ENCODE measurements at regions not wholly inside any gene's neighbourhood (a gene's known extent, or its start where the extent isn't known, plus 50 kb on each side); places are given as distances from the start of the nearest gene placed in this dataset.

GRCh38 chr2:13000664-13001363, 284.1 kb downstream of the TRIB2 start:
- Histone ChIP-seq H3K79me2 (ENCODE audit: control insufficient read depth, insufficient read depth, low read length) (no peaks in the 10 kb centered on the region), H3K27ac (ENCODE audit: insufficient read depth, low read depth, low read length) (no peak overlapping the region), H3K36me3 (ENCODE audit: control insufficient read depth in 2 of 2, extremely low read depth in 1 of 2, insufficient read depth in 2 of 2, low read length in 2 of 2) (no peaks in the 10 kb centered on the region), H3K4me1 (ENCODE audit: control insufficient read depth, extremely low read depth, insufficient read depth, low read length) (peaks cover 18% of the 10 kb centered on the region), H2AFZ (ENCODE audit: low read depth, low read length) (peak overlapping the region; percentile 68), H3K4me2 (ENCODE audit: insufficient read depth, low read length) (no peak overlapping the region), H3K9me3 (replicated peaks; ENCODE audit: control insufficient read depth, insufficient read depth, low read length) (no peaks in the 10 kb centered on the region), H3K4me3 (replicated peaks in 1 of 3; ENCODE audit: insufficient read depth in 1 of 3, low read depth in 1 of 3, low read length in 3 of 3) (no peak overlapping the region), H3K9me1 (replicated peaks; ENCODE audit: control insufficient read depth, extremely low read depth, insufficient read depth, low read length) (no peaks in the 10 kb centered on the region), H4K20me1 (replicated peaks; ENCODE audit: control insufficient read depth, extremely low read depth, insufficient read depth, low read length) (no peaks in the 10 kb centered on the region), H3K9ac (replicated peaks; ENCODE audit: extremely low read depth, insufficient read depth, low read length) (no peak overlapping the region), H3K27me3 (ENCODE audit: control insufficient read depth in 2 of 2, insufficient read depth in 2 of 2, low read length in 2 of 2) (no peaks in the 10 kb centered on the region)
- ChIA-PET CTCF (interaction anchor here (0.7 to 2.4 kb wide), 3 partner anchors 10 to 284 kb away, joined by 3 to 14 read pairs (median 8); partner anchors contain the start of gene TRIB2), POLR2A (interaction anchor here (0.7 kb wide), 1 partner anchor 1268 kb away, joined by 3 read pairs; no protein-coding TSS in a partner anchor)
- peak; percentile 90 for DNase-seq (ENCODE audit: low read depth, low spot score)
- dilution Hi-C loops (cut with MboI; ENCODE audit: extremely low pct_ligation_motif_present, low sequenced_read_pairs), result no loop called here
- no peak for TF ChIP-seq EZH2 (IDR thresholded peaks at IDR 0.05; ENCODE audit: borderline replicate concordance, low read depth, low read length, severe bottlenecking)
- TF ChIP-seq CTCF (IDR thresholded peaks at IDR 0.05; ENCODE audit: extremely low read depth in 1 of 2, insufficient read depth in 1 of 2, low read depth in 1 of 2, low read length in 2 of 2), result no peak
- no peak for TF ChIP-seq JUN (IDR thresholded peaks at IDR 0.05; ENCODE audit: borderline replicate concordance, insufficient read depth, insufficient read length, low read depth)
- TF ChIP-seq MAX (IDR thresholded peaks at IDR 0.05; ENCODE audit: insufficient read depth, insufficient read length), result no peak
- TF ChIP-seq FOS (IDR thresholded peaks at IDR 0.05; ENCODE audit: borderline replicate concordance, insufficient read depth, low read length), result no peak
- TF ChIP-seq POLR2A (IDR thresholded peaks at IDR 0.05; ENCODE audit: low read depth, low read length), result no peak
- TF ChIP-seq MYC (IDR thresholded peaks at IDR 0.05; ENCODE audit: low read depth, low read length), result no peak
- no peak for TF ChIP-seq GATA2 (IDR thresholded peaks at IDR 0.05; ENCODE audit: insufficient read depth, insufficient read length, low read depth, low read length)
- TF ChIP-seq POLR2AphosphoS5 (IDR thresholded peaks at IDR 0.05; ENCODE audit: insufficient read depth, low read depth, low read length), result no peak
- no TSS peak for BruUV-seq (replicated peaks)
- intact Hi-C loops (cut with micrococcal nuclease), result loop anchor here (10.0 kb wide), 1 partner anchor 716 kb away; no protein-coding TSS in a partner anchor
- no peak for FAIRE-seq

All from endothelial cell of umbilical vein (primary cell).